ENCODE measurements at regions not wholly inside any gene's neighbourhood (a gene's known extent, or its start where the extent isn't known, plus 50 kb on each side); places are given as distances from the start of the nearest gene placed in this dataset.
"Not testable (repeated sequence)": the region's sequence is repeated elsewhere in the genome, so short reads cannot be mapped to it uniquely, and the experiment has no call there.

GRCh38 chr11:135011313-135011712, 599.3 kb upstream of the B3GAT1 start:
- not testable (repeated sequence) for DNase-seq (ENCODE audit: low read depth)

DNA sequence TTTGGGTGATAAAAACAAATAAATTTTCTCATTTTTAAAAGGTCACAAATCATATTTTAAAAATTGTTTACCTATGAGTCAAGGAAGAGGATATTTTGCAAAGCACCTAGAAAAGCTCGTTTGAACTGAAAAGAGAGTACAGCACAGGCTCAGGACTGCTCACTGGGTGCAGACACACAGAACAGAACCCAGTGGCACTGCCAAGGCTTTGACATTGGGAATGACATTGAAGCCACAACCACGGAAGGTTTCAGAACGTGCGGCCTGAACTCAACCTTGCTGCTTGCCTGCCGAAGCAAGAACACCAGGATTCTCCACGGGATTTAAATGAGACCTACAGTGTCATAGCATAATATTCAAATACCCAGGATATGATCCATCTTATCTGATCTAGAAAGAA, 597.1 kb upstream of the B3GAT1 start:
- no peak for DNase-seq (ENCODE audit: low read depth)

- DNase-seq (ENCODE audit: low read depth) = no peak
These were observed 596.4 kb upstream of the B3GAT1 start for GRCh38 chr11:135008412-135008811.

DNA sequence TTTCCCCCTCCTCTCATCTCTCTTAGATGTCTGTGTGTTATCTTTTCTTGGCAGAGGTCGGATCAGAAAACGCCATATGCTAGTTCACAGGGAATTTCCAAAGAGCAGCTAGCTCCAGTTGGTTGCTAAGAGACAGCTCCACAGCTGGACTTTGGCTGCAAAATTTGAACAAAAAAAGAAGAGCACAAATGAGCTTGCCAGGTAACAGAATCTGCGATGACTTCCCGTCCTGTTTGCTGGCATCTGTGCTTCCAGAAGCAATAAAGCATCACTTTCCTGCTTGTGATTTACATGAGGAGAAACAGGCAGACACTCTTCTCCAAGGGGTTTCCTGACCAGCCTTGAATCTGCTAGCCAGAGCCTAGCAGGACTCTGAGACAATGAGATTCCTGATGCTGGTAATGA, 596.0 kb upstream of the B3GAT1 start:
- no peak for DNase-seq (ENCODE audit: low read depth)

DNA sequence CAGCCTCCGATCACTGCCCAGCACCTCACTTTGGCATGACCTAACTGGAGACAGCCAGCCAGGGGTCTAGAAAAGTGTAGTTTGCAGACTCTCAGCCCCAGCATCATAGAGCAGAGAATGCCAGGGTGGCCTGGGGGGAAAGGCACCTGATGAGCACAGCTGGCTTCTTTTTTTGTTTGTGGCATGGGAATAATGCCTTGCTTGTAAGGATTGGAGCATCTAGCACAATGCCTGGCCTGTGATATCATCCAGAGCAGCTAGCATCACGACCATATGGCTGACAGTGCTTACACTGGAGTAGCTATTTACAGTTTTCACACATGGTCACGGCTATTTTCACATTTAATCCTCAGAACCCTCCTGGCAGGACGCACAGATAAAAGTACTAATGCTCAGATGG, 594.8 kb upstream of the B3GAT1 start:
- DNase-seq (ENCODE audit: low read depth) = no peak

DNA sequence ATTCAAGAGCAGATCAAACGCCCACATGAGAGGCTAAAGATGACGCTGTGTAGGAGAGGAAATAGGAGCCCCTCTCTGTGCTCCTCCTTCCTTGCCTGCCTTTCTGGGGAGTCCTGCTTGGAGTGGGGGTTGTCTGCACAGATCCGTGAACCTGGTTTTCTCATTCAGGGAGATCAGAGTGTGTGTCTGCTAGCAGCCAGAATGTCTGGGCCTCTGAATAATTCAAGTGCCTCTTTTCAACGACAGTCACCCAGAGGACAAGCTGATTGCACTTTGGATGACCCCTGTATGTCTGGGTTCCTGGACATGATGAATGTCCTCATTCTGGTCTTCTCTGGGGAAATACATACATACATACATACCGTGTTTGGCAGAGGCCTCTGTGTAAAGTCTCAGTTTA, 592.5 kb upstream of the B3GAT1 start:
- no peak for DNase-seq (ENCODE audit: low read depth)

- no peak for DNase-seq (ENCODE audit: low read depth)
These were observed 590.2 kb upstream of the B3GAT1 start for GRCh38 chr11:135002236-135002635.

DNA sequence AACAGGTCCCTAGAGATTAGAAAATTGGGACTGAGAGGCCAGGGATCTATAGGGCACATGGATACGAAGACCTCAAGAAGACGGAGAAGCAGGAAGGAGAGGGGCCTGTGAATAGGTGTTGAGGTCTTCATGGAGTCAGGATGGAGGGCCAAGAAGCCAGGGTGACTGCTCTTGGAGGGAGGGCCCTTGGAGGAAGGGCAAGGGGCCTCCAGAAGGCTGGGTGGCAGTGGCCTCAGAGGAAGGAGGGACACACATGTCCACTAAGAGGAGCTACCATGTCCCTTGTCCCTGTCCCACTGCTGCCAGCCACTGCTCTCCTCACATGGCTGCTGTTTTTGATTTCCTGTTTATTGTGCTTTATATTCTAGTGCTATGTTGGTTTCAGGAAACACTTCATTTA, 589.5 kb upstream of the B3GAT1 start:
- DNase-seq (ENCODE audit: low read depth) = no peak

- not testable (repeated sequence) for DNase-seq (ENCODE audit: low read depth)
These were observed 589.0 kb upstream of the B3GAT1 start for GRCh38 chr11:135001065-135001464.

DNA sequence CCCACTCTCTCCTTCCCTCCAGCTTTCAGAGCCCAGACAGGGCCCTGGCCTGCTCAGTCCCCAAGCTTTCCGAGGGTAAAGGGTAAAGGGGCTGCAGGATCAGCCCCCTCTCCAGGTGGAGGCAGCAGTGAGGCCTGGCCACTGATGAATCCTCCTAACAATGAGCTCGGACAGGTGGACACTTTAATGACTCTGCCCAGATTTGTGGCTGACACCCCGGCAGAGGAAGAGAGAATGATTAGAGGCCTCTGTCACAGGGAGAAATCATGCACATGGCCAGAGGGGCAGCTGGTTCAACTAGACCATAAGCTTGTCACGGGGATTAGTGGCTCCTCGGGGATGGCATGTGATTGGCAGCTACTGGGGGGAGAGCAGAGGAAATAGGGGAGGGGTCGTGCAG, 587.5 kb upstream of the B3GAT1 start:
- DNase-seq (ENCODE audit: low read depth) = no peak

DNA sequence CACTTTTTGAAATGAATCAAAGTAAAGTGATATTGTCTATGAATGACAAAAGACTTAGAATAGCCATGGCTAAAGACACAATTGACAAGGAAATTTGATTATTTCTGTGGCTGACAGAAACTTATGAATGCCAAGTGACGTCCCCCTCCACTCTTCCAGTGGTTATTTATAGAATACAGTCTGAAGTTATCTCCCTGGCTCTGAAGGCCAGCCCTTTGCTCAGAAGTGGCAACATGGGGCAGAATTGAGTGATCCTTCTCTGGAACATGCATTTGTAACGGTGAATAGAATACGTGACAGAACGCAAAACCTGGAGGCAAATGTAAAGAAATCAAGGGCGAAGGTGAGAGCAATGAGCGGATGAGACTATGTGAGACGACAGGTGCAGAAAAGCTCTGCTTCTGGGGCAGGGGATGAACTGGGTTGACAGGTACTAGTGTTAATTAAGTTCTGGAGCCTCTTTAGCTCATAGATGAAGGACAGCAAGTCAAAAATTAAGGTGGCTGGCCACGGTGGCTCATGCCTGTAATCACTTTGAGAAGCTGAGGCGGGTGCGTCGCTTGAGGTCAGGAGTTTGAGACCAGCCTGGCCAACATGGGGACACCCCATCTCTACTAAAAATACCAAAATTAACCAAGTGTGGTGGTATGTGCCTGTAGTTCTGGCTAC, 585.7 kb upstream of the B3GAT1 start:
- DNase-seq (ENCODE audit: low read depth) = no peak

- DNase-seq (ENCODE audit: low read depth) = no peak
These were observed 583.7 kb upstream of the B3GAT1 start for GRCh38 chr11:134995741-134996140.

DNA sequence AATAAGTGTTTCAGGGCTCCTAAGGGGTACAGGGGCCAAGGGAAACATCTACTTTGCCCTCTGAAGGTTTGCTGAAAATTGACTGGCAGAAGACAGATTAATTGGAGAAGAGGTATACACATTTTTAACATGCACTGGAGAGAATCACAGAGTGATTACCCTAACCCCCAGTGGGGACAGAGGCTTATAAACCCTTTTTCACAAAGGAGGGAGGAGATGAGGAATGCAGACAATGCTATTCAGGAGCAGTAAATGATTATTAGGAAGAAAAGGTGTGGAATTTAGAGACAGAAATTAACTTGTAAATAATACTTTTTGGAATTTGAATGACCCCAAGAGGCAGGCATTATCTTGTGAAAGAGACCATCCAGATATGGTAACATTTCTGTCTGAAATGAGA, 582.4 kb upstream of the B3GAT1 start:
- DNase-seq (ENCODE audit: low read depth) = no peak

DNA sequence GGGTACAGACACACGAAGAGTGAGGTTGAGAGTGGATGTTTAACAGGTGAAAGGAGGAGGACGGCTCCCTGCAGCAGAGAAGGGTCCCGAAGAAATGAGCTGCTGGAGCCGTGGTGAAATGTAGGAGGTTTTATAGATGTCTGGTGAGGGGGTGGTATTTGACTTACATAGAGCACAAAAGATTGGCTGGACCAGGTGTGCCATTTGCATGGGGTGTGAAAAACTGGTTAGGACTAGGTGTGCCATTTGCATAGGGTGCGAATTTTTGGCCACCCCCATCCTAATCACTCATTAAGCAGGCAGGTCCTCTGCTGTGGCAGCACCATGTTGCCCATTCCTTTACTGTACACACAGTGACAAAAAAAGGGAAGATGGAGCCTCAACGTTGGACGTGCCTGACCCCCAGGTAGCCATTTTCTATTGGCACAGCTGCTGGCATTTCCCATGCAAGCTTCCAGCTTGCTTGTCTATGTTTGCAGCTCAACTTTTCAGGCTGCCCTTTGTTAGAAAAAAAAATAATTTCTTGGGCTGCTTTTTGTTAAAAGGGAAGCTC, 581.7 kb upstream of the B3GAT1 start:
- DNase-seq (ENCODE audit: low read depth) = no peak

- DNase-seq (ENCODE audit: low read depth) = no peak
These were observed 580.9 kb upstream of the B3GAT1 start for GRCh38 chr11:134992981-134993380.

GRCh38 chr11:134988495-134988894, 576.5 kb upstream of the B3GAT1 start:
- no peak for DNase-seq (ENCODE audit: low read depth)

DNA sequence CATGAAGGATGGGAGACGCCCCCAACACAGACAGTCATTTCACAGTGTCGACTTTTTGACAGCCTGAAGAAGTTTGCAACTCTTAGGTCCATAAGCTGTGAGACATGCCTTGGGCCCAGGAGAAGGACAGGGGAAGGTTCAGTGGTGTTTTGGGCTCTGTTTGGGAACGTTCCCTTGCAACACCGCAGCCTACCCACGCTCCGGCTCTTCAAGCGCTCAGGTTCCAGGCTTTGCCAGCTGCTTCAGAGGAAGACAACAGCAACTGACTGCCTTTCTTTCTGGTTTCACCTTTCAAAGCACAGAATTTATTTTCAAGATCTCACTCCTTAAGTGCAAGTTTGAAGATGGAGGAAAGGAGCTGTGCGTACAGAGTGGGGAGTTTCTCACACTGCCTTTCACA, 575.8 kb upstream of the B3GAT1 start:
- DNase-seq (ENCODE audit: low read depth) = no peak

DNA sequence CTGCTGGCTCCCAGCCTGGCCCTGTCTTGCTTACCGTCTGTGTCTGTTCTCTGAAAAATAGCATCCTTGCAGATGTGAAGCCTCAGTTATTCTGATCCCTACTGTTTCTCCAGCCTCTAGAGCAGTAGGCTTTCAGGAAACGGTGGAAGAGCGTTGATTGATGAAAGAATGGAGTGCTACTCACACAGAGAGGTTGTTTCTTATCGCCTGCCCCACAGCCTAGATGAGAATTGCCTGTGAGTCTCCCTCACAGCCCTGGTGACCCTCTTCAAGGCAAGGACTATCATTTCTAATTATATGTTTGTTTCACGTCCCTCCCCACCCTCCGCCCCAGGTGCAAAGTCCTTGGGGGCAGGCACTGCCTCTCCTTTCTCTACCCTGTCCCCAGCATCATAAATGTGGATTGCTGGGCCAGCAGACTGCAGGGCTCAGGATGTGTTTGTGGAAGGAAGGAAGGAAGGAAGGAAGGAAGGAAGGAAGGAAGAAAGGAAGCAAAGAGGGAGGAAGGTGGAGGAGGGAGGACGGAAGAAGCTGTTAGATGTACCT, 575.3 kb upstream of the B3GAT1 start:
- DNase-seq (ENCODE audit: low read depth) = no peak

GRCh38 chr11:134984421-134984820, 572.4 kb upstream of the B3GAT1 start:
- DNase-seq (ENCODE audit: low read depth) = no peak

GRCh38 chr11:134982432-134982831, 570.4 kb upstream of the B3GAT1 start:
- DNase-seq (ENCODE audit: low read depth) = not testable (repeated sequence)

DNA sequence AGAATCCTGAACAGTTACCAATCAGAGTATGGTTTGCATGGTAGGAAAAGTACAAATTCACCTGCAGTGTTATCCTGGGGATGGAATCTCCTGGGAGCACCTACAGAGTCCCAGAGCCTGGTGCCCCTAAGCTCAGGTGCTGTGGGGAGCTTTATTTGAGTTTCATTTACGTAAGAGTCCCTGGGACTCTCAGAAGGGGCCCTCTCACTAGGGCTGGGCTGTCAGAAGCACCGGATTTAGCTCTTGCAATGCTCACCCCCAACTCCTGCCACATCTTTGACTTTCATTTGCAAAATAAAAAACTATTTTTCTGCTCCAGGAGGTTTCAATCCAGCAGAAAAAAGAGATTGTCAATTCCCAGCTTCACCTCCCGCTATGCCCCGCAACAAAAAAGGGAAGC, 569.8 kb upstream of the B3GAT1 start:
- DNase-seq (ENCODE audit: low read depth) = no peak

GRCh38 chr11:134980819-134981710, 569.0 kb upstream of the B3GAT1 start:
- DNase-seq (ENCODE audit: low read depth) = no peak

GRCh38 chr11:134979089-134979457, 567.0 kb upstream of the B3GAT1 start:
- not testable (repeated sequence) for DNase-seq (ENCODE audit: low read depth)

Measured in fibroblast of the conjunctiva (primary cell).